ENCODE measurements at regions not wholly inside any gene's neighbourhood (a gene's known extent, or its start where the extent isn't known, plus 50 kb on each side); places are given as distances from the start of the nearest gene placed in this dataset.

DNA sequence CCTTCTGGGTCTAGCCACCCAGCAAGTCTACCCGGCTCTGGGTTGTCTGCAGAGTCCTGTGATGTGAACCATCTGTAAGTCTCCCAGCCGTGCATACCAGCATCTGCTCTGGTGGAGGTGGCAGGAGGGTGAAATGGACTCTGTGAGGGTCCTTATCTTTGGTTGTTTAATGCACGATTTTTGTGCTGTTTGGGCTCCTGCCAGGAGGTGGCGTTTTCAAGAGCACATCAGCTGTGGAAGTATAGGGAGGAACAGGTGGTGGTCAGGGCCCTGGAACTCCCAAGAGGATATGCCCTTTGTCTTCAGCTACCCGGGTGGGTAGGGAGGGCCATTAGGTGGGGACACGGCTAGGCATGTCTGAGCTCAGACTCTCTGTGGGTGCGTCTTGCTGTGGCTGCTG, 66.5 kb upstream of the ZFP42 start:
- no peak for DNase-seq (ENCODE audit: low spot score)
- intact Hi-C loops (cut with DNase I): no loop called here

DNA sequence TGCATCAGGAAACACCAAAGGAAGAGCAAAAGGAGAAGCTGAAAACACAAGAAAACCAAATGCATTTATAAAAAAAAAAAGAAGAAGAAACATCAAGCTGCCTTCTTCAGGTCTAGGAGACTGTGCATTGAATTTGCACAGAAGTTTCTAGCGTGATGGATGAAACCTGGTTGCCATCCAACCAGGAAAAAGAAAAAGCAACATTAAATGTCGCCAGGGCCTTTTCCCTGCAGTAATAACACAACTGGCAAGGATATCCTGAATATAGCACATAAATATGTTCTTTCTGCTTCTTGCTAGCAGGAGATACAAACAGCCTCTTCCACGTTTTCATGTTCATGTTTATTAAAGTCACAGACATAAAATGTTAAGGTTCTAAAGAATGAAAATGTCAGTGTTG, 60.8 kb upstream of the ZFP42 start:
- intact Hi-C loops (cut with DNase I): no loop called here
- no peak for DNase-seq (ENCODE audit: low spot score)

DNA sequence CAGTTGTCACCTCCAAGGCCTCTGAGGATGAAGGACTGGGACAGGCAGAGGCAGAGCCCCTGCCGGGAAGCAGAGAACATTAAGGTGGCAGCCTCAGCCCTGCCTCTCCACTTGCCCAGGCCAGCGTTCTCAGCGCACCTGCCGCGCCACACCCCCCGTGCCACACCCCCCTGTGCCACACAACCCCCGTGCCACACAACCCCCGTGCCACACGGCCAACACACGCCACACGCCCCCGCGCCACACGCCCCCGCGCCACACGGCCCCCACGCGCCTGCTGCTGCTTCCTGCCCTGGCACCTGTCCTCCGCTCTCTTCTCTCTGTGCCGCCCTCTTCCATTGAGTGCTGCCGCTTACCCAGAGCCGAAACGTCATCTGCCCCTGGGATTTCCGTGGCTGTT, 58.0 kb upstream of the ZFP42 start:
- no peak for DNase-seq (ENCODE audit: low spot score)

DNA sequence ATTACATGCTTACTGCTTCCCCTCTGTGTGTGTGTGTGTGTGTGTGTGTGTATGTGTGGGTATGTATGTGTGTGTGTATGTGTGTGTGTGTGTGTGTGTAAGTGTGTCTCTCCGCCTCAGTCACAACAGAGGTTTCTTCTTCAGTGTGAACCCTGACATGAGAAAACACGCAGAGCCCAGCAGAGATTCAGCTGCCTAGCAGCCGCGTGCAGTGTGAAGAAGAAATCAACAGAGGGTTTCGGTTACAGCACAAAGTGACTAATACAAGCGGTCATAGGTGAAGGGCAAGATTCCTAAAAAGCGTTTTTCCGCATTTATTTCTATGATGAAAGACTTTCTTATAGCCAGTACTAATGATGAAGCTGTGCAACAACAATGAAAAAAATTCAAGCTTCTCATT, 55.3 kb upstream of the ZFP42 start:
- intact Hi-C loops (cut with DNase I): no loop called here
- DNase-seq (ENCODE audit: low spot score): no peak

More for the DNA sequence above, 58.0 kb upstream of the ZFP42 start:
- intact Hi-C loops (cut with DNase I): no loop called here

DNA sequence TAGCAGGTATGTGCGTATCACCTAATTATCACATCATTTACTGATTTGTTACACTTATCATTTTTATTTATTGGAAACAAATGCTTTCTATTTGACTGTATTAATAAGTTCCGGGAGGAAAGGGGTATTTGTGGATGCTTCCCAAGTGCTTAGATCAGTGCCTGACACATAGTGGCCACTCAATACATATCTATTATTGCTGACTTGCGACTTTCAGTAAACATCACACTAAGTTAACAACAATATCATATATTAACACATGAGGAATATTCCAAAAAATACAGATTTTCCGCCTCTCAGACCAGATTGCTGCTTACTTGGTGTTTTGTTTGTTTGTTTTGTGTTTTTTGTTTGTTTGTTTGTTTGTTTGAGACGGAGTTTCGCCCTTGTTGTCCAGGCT, 52.6 kb upstream of the ZFP42 start:
- no peak for DNase-seq (ENCODE audit: low spot score)
- intact Hi-C loops (cut with DNase I): no loop called here

DNA sequence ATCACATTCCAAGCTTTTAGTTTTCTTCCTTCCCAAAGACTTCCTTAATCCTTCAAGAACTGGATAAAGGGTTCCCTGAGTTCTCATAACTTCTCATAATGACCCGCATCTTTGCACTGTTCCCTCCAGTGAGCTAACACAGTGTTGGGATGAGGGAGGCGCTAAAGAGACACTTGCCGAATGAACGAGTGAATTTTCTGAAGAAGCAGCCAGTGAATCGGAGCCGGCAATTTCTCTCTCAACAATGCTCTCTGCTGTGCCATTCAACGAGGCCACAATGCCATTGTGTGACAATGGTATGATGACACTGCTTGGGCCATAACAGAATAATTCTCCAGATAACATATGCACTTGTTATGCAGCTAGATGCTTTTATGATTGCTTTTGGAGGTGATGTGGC, 51.4 kb upstream of the ZFP42 start:
- no peak for DNase-seq (ENCODE audit: low spot score)
- intact Hi-C loops (cut with DNase I): no loop called here
